GM19193 (cell line): ENCODE measurements at regions not wholly inside any gene's neighbourhood (a gene's known extent, or its start where the extent isn't known, plus 50 kb on each side); places are given as distances from the start of the nearest gene placed in this dataset.

Experiments
- POLR2A ChIP-seq: IDR thresholded peaks from 4 replicates; pipeline ENCODE4 v1.6.1; 2011; ENCODE audit not compliant: insufficient read depth, insufficient read length; ENCODE audit errors: extremely low read depth

DNA sequence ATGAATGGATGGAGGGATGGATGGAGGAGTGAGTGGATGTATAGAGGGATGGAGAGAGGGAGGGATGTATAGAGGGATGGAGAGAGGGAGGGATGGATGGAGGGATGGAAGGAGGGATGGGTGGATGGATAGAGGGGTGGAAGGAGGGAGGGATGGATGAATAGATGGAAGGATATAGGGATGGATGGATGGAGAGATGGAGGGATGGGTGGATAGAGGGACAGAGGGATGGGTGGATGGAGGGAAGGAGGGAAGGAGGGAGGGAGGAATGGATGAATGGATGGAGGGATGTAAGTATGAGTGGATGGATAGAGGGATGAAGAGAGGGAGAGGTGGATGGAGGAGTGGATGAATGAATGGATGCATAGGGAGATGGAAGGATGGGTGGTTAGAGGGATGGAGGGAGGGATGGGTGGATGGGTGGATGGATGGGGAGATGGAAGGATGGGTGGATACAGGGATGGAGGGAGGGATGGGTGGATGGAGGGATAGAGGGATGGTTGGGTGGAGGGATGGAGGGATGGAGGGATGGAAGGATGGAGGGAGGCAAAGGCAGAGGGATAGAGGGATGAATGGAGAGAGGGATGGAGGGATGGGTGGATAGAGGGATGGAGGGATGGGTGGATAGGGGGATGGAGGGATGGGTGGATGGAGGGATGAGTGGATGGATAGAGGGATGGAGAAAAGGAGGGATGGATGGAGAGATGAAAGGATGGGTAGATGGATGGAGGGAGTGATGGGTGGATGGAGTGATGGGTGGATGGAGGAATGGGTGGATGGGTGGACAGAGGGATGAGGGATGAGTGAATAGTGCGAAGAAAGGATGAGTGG, 313.8 kb downstream of the UACA start:
- TF ChIP-seq POLR2A = no peak

DNA sequence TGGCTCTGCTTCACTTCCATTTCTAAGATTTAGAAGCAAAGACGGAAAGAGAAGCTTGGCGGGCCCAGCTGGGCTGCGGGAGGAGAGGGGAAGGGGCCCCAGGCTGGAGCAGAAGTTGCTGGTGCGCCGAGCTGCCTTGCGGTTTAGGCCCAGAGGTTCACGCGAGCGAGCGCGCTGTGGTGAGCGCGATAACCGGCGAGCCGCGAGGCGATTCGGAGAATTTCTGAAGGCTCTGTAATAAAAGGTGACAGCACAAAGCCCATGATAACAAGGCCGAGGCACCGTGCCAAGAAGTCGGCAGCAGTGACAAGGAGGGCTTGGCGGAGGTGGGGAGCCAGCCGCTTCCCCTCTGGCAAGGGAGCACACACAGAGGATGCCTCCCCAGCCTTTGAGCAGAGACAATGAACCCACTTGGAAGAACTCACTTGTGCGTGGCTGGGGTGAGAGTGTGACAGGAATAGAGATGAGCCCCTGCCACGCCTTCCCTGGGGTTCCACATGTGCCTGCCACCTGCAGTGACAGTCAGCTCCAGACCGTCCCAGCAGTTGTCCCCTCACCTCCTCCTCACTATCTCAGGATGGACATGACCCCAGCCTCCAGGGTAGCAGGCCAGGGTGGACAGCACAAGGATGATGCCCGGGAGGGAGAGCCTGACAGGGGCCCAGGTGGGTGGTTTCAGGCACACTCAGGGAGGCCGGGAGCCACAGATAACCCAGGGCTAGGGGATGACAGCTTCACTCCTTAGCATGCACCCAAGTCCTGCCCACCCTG, 315.2 kb downstream of the UACA start:
- TF ChIP-seq POLR2A = no peak

DNA sequence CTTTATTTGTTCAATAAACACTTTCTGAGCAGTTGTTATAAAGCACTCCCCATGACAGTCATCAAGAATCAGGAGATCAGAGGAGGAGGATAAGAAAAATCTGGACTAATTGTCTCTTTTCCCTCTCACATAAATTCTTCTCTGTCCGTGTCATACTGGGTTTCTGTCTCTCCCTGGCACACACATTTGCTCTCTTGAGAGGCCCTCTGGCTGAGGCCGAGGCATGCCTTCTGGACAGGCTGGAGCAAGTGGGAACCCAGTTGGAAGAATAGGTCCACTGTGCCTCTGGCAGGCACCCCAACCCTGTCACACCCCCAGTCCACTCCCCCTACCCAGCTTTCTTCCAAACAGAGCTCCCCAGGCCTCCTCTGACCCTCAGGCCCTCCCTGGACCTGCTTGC, 315.8 kb downstream of the UACA start:
- no peak for TF ChIP-seq POLR2A

DNA sequence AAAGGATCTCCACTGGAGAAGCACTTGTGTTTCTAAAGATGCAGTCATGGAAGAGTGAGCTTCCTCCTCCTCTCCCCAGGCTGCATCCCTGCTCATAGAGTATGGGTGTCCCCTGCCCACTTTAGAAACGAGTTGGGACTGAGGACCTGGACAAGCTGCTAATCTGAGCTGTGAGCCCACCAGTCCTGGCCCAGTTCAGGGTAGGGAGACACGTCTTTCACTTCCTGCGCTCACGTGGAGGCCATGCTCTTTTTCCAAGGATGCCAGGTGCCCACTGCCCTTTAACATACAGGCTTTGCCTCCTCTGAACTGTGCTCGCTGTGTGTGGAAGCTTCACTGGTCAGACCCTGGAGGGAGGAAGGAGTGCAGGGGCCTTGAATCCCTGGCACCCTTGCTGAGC, 316.3 kb downstream of the UACA start:
- no peak for TF ChIP-seq POLR2A

DNA sequence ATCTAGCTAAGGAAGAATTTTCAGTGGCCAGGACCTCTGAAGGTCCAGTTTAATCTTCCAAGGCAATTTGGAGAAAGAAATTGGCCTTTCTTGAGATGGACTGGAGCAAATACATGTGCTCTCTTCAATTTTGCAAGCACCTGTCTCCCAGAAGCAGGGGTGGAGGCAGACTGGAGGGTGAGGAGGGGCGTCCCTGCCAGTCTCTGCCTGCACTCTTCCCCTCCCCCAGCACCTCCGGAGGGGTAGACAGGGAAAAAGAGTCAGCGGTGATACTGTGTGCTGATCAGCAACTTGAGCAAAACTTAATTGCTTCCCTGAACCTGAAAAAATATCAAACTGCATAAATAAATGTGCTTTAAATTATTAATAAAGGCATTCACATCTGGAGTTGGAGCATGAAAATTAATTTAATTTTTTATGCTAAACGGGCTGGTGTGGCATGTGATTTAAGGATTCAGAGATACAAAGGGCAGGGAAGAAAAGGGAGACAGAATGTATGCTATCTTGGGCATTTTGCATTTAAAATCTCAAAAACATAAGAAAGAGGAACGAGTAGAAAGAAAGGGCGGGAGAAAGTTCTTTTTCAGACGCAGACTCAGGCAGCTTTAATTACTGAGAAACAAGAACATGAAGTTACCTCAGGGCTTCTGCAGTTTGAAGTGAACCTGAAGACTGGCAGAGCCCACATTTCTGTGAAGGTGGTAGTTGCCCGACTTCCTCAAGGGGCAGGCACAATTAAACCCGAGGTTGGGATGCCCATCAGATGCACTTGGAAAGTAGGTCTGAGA, 319.7 kb downstream of the UACA start:
- no peak for TF ChIP-seq POLR2A

DNA sequence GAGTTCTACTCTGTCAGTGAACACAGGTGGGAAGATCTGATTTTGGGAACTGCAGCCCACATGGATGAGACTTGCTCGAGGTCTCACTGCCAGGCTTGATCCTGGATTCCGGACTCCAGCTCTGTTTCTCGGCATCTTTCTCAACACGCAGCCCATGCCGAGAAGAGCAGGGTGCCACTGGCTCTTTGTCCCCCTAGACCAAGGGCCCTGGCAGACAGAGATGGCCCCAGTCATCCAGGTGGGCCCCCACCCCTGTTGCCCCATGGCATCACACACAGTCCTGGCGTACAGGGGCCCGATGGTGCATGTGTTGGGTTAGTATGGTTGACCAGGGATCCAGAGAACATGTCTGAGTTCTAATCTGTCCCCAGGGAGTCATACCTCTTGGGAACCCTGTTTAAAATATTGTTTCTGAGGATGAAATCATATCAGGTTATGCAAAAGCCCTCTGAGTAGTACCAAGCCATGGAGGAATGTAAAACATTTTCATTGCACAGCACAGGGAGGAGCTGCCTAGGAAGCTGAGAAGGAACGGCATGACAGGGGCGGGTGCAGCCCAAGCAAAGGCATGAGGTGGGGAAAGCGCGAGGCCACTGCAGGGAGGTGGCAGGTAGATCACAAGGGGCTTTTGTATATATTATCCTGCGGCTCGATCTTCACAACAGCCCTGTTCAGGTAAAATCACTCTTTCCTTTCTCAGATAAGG, 320.6 kb downstream of the UACA start:
- no peak for TF ChIP-seq POLR2A

DNA sequence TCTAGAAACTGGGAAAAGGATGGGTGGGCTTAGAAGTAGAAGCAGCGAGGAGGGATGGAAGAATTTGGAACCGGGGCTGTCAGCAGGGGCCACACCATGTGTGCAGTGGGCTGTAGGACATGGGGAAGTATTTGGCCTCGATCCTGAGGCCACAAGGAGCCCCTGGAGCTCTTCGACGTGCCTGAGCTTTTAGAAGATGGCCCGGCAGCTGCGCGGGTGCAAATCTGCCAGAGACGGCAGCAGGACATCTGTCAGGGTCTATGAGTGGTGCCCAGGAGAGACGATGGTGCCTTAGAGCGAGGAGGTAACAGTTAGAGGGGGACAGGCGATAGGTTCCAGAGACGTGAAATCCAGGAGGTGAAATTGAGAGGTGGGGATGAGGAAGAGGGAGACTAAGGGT, 321.1 kb downstream of the UACA start:
- TF ChIP-seq POLR2A = no peak

DNA sequence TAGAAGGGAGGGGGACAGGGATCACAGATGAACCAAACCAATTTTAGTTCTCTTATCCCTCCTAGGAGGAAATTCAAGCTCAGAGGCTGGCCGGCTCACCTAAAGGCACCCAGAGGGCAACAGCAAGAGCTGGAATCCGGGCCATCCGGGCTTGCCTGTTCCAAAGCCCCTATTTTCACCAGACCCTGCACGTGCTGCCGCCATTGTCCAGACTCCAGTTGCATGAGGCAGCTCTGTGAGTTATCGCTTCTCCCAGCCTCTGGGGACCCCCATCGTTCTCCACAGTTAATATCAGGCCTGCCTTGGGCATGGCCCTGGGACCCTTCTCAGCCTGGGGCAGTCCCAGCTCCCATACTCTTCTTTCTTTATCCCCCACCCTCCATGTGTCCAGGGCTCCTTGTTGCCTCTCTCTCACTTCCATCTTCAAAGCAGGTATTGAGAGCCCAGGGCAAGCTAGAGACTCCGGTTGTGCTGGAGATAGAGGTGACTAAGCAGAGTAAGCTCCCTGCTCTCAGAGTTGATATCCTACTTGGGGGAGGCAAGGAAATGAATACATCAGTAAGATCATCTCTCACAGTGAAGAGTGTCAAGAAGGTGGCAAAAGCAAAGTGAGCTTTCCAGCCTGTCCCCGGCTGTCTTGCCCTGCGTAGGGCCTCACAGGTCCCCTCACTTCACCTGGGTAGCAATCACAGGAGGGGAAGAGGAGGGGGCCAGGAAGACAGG, 322.8 kb downstream of the UACA start:
- TF ChIP-seq POLR2A = no peak

DNA sequence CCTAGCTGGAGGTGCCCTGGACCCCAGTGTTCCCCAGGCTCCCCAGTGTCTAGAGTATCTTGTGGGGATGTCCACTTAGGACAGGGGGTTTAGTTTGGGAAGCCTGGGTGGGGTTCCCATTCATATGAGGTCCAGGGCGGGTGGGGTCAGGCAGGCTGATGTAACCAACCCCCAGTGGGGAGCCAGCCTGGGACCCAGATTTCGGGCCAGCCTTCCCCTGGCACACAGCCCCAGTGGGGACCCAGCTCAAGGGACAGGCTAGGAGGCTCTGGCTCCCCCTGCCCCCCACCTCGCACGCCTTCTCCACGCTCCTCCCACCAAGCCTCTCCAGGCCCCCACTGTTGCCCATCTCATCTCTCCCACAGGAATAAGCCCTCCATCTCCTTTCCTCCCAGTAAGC, 323.5 kb downstream of the UACA start:
- no peak for TF ChIP-seq POLR2A

DNA sequence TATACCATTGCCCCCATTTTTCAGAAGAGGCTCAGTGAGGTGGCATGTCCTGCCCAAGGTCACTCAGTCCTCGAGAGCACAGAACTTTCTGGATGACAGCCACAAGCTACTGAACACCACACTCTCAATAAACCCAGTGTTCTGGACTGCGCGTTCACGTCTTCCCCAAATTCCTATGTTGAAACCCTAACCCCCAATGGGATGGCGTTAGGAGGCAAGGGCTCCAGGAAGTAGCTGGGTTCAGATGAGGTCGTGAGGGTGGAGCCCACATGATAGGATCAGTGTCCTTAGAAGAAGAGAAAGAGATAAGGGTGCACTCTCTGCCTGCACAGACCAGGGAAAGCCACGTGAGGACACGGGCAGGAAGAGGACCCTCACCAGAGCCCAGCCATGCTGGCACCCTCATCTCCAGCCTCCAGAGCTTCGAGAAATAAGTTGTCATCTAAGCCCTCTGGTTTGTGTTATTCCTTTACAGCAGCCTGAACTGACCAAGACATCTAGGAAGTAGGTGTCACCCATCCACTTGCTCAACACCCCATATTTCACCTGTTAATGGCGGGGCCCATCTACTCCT, 324.0 kb downstream of the UACA start:
- no peak for TF ChIP-seq POLR2A

DNA sequence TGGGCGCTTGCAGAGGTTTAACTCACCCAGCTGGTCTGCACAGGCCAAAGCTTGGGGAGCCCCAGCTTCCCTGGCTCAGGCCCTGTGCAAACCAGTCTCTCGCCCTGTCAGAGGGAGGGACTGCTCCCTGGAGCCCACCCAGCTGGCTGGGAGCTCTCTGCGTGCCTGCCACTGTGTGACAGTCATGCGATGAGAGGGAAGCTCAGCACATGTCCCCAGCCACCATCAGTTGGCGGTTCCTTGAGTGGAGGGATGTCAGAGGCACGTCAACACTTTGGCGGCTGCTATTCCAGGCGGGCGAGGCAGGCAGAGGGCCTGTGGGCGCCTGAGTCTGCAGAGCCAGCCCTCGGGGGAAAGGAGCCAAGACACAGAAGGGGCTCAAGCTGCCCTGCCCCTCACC, 324.6 kb downstream of the UACA start:
- TF ChIP-seq POLR2A = no peak

DNA sequence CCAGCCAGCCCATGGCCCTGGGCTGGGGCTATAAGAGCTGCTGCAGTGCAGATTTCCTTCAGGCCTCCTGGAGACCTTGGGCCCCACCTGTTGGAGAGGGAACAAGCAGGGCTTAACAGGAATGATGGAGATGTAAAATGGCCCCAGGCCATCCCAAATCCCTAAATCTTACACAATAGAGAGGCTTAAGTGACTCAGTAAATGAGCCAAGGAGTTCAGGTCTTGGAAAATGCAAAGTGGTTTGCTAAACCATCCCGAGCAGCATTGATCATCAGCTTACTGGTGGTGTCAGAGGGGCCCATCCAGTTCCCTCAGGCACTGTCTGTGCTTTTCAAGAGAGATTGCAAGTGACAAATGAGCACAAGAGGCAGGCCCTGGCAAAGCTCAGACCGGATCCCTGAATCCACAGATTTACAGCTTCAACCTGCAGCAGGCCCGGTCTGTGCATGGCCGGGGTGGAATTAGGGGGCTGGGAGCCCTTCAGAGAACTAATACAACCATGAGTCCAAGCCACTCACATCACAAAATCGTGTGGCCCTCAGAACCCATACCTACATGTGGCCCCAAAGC, 325.4 kb downstream of the UACA start:
- no peak for TF ChIP-seq POLR2A

DNA sequence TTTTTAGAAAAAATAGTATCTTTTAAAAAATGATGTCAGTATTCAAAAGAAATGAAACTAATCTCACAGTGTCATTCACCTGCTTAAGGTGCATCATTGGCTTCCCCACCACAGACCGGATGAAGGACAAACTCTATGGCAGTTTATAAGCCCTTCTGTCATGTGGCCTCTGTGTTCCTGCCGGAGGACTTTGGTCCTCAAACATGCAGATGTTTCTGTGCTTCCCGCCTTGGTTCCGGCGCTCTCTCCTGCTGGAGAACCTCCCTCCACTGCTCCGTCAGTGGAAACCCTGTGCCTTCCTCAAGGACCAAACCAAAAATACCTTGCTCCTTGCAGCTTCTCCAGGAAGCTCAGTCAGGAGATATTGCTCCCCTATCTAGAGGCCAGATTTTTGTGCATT, 326.3 kb downstream of the UACA start:
- TF ChIP-seq POLR2A = no peak
